ENCODE measurements at regions not wholly inside any gene's neighbourhood (a gene's known extent, or its start where the extent isn't known, plus 50 kb on each side); places are given as distances from the start of the nearest gene placed in this dataset.

- Histone ChIP-seq H3K4me3 (ENCODE audit: low read depth, low read length) (no peak overlapping the region), H3K27me3 (replicated peaks) (no peaks in the 10 kb centered on the region), H3K36me3 (replicated peaks) (no peaks in the 10 kb centered on the region), H3K27ac (no peak overlapping the region)
- in situ Hi-C loops (cut with HindIII; ENCODE audit: low pct_ligation_motif_present, low sequenced_read_pairs): no loop called here
- no peak for DNase-seq
- TF ChIP-seq, protein P1, sequence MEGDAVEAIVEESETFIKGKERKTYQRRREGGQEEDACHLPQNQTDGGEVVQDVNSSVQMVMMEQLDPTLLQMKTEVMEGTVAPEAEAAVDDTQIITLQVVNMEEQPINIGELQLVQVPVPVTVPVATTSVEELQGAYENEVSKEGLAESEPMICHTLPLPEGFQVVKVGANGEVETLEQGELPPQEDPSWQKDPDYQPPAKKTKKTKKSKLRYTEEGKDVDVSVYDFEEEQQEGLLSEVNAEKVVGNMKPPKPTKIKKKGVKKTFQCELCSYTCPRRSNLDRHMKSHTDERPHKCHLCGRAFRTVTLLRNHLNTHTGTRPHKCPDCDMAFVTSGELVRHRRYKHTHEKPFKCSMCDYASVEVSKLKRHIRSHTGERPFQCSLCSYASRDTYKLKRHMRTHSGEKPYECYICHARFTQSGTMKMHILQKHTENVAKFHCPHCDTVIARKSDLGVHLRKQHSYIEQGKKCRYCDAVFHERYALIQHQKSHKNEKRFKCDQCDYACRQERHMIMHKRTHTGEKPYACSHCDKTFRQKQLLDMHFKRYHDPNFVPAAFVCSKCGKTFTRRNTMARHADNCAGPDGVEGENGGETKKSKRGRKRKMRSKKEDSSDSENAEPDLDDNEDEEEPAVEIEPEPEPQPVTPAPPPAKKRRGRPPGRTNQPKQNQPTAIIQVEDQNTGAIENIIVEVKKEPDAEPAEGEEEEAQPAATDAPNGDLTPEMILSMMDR (IDR thresholded peaks at IDR 0.05; ENCODE audit: low read depth, low read length, missing control alignments): no peak
Measured at GRCh38 chr15:37595426-37595970, 338.9 kb upstream of the TMCO5A start.

- in situ Hi-C loops (cut with HindIII; ENCODE audit: low pct_ligation_motif_present, low sequenced_read_pairs): no loop called here
- TF ChIP-seq, protein P1 (IDR thresholded peaks at IDR 0.05; ENCODE audit: low read depth, low read length, missing control alignments): no peak
Measured at GRCh38 chr15:37599156-37599555, 335.3 kb upstream of the TMCO5A start.

GRCh38 chr15:37616215-37616614, 318.2 kb upstream of the TMCO5A start:
- no peak overlapping the region for H3K27ac ChIP-seq
- in situ Hi-C loops (cut with HindIII; ENCODE audit: low pct_ligation_motif_present, low sequenced_read_pairs): no loop called here
- no peaks in the 10 kb centered on the region for H3K27me3 ChIP-seq (replicated peaks)
- TF ChIP-seq, protein P1 (IDR thresholded peaks at IDR 0.05; ENCODE audit: low read depth, low read length, missing control alignments): no peak
- no peak overlapping the region for H3K4me3 ChIP-seq (ENCODE audit: low read depth, low read length)
- no peaks in the 10 kb centered on the region for H3K36me3 ChIP-seq (replicated peaks)
- DNase-seq: no peak

More at GRCh38 chr15:37599156-37599555, 335.3 kb upstream of the TMCO5A start:
- Histone ChIP-seq H3K4me3 (ENCODE audit: low read depth, low read length) (no peak overlapping the region), H3K27ac (no peak overlapping the region), H3K27me3 (replicated peaks) (no peaks in the 10 kb centered on the region), H3K36me3 (replicated peaks) (no peaks in the 10 kb centered on the region)
- DNase-seq: no peak

GRCh38 chr15:37618353-37618752, 316.1 kb upstream of the TMCO5A start:
- Histone ChIP-seq H3K4me3 (ENCODE audit: low read depth, low read length) (no peak overlapping the region), H3K36me3 (replicated peaks) (no peaks in the 10 kb centered on the region), H3K27me3 (replicated peaks) (no peaks in the 10 kb centered on the region), H3K27ac (no peak overlapping the region)
- no peak for DNase-seq
- in situ Hi-C loops (cut with HindIII; ENCODE audit: low pct_ligation_motif_present, low sequenced_read_pairs): no loop called here
- TF ChIP-seq, protein P1 (IDR thresholded peaks at IDR 0.05; ENCODE audit: low read depth, low read length, missing control alignments): no peak

DNA sequence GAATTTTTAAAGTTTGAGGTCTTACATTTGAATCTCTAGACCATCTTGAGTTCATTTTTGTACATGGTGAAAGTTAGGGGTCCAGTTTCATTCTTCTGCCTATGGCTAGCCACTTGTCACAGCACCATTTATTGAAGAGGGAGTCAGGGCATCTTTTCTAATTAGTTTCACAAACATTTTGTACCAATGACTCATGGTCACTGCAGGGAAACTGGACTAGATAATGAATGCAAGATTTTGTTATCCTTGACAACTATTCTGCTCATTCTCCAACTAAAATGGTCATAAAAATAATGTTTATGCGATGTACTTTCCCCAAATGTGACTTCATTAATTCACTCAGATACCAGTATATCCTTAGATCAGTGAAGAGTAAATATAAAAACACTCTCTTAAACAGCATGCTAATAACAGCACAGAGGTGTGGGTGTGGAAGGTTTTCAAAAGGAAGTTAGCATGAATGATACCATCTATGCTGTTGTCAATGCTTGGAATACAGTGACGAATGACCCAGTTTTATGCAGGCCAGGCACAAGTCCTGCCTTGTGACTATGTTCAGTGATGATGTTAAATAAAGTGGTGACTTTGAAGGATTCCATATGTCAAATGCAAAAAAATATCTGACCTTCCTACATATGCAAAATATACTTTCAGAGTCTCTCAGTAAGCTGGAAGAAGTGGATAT, 314.9 kb upstream of the TMCO5A start:
- Histone ChIP-seq H3K27me3 (replicated peaks) (no peaks in the 10 kb centered on the region), H3K36me3 (replicated peaks) (no peaks in the 10 kb centered on the region), H3K27ac (no peak overlapping the region), H3K4me3 (ENCODE audit: low read depth, low read length) (no peak overlapping the region)
- DNase-seq: no peak
- in situ Hi-C loops (cut with HindIII; ENCODE audit: low pct_ligation_motif_present, low sequenced_read_pairs): no loop called here
- TF ChIP-seq, protein P1 (IDR thresholded peaks at IDR 0.05; ENCODE audit: low read depth, low read length, missing control alignments): no peak

DNA sequence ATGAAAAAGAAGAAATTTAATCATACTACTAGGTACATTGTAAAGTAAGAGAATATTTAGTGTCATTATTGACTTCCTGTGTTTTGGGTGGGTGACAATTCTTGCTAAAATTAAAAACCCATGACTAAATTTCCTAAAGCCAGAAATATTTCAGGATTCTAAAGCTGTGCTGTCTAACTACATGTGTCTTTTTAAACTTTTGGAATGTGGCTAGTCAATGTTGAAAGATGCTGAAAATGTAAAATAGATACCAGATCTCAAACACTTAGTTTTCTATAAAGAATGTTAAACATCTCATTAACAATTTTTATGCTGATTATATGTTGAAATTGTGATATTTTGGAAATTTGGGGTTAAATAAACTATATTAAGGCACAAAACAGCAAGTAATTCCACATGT, 308.9 kb upstream of the TMCO5A start:
- H3K27me3 ChIP-seq (replicated peaks): no peaks in the 10 kb centered on the region
- TF ChIP-seq, protein P1 (IDR thresholded peaks at IDR 0.05; ENCODE audit: low read depth, low read length, missing control alignments): no peak
- no peak for DNase-seq
- H3K27ac ChIP-seq: no peak overlapping the region
- no peak overlapping the region for H3K4me3 ChIP-seq (ENCODE audit: low read depth, low read length)
- in situ Hi-C loops (cut with HindIII; ENCODE audit: low pct_ligation_motif_present, low sequenced_read_pairs): no loop called here
- no peaks in the 10 kb centered on the region for H3K36me3 ChIP-seq (replicated peaks)

Measured in brain microvascular endothelial cell (primary cell).